ENCODE measurements at regions not wholly inside any gene's neighbourhood (a gene's known extent, or its start where the extent isn't known, plus 50 kb on each side); places are given as distances from the start of the nearest gene placed in this dataset.

DNA sequence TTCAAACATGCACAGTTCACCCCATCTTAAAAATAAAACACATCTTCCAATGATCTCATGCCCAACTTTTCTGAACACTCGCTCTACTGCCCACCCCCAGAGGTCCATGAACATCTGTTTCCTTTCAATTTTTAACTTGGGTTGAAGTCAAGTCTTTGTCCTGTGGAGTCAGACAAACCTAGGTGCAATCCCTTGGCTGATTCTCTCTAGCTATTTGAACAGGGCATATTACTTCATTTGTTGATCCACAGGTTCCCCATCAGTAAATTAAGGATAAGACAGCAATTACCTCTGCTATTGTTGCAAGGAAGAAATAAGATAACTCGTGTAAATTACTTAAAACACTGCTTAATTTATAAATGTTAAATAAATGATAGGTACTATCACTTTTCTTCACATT lies 180.1 kb downstream of the CNTN3 start:
- Histone ChIP-seq H3K27me3 (replicated peaks in 1 of 7) (no peaks in the 10 kb centered on the region), H3K36me3 (no peaks in the 10 kb centered on the region), H3K9me3 (peaks cover 0 to 7% (median 0%) of the 10 kb centered on the region in 8 donors), H3K4me3 (no peak overlapping the region), H3K4me1 (no peaks in the 10 kb centered on the region), H3K27ac (no peak overlapping the region)
- WGBS, 5 donors: 52 to 70% (median 59%) methylated on average over 2 of the region's 2 CpGs
- TF ChIP-seq POLR2AphosphoS5 (IDR thresholded peaks at IDR 0.05) (no peak), POLR2A (IDR thresholded peaks at IDR 0.05) (no peak)
- TF ChIP-seq, protein P1, sequence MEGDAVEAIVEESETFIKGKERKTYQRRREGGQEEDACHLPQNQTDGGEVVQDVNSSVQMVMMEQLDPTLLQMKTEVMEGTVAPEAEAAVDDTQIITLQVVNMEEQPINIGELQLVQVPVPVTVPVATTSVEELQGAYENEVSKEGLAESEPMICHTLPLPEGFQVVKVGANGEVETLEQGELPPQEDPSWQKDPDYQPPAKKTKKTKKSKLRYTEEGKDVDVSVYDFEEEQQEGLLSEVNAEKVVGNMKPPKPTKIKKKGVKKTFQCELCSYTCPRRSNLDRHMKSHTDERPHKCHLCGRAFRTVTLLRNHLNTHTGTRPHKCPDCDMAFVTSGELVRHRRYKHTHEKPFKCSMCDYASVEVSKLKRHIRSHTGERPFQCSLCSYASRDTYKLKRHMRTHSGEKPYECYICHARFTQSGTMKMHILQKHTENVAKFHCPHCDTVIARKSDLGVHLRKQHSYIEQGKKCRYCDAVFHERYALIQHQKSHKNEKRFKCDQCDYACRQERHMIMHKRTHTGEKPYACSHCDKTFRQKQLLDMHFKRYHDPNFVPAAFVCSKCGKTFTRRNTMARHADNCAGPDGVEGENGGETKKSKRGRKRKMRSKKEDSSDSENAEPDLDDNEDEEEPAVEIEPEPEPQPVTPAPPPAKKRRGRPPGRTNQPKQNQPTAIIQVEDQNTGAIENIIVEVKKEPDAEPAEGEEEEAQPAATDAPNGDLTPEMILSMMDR (IDR thresholded peaks at IDR 0.05 in 8 of 11, conservative IDR thresholded peaks at IDR 0.05 in 3 of 11): no peak
- no peak for DNase-seq
- intact Hi-C loops (cut with DNase I; ENCODE audit: low total_unique reads): no loop called here

DNA sequence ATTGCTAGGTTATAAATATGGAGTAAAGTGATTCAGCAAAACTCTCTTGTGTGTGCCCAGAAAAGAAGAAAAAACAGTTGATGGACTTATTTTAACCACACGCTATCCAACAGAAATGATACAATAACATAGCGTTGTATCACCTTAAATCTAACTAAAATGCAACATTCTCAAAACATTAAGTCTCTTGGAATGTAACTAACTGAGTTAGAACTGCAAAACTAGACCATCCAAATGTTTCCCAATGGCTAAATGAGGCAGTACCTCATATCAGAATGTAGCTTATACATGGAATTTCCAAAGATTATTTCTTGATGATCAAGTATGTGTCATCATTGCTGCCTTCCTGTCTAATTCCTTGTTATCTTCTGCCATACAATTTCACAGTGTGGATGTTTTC lies 187.9 kb downstream of the CNTN3 start:
- DNase-seq: no peak
- no peak overlapping the region for H3K27ac ChIP-seq
- TF ChIP-seq POLR2A (IDR thresholded peaks at IDR 0.05) (no peak), POLR2AphosphoS5 (IDR thresholded peaks at IDR 0.05) (no peak)
- TF ChIP-seq, protein P1 (IDR thresholded peaks at IDR 0.05 in 8 of 11, conservative IDR thresholded peaks at IDR 0.05 in 3 of 11): no peak
- no peaks in the 10 kb centered on the region for H3K4me1 ChIP-seq
- H3K4me3 ChIP-seq: no peak overlapping the region
- H3K36me3 ChIP-seq: no peaks in the 10 kb centered on the region
- 83 to 92% (median 89%) methylated on average over 2 of the region's 2 CpGs for WGBS, 5 donors
- peaks cover 0 to 7% (median 0%) of the 10 kb centered on the region in 8 donors for H3K9me3 ChIP-seq
- intact Hi-C loops (cut with DNase I; ENCODE audit: low total_unique reads): no loop called here
- no peaks in the 10 kb centered on the region for H3K27me3 ChIP-seq (replicated peaks in 1 of 7)

DNA sequence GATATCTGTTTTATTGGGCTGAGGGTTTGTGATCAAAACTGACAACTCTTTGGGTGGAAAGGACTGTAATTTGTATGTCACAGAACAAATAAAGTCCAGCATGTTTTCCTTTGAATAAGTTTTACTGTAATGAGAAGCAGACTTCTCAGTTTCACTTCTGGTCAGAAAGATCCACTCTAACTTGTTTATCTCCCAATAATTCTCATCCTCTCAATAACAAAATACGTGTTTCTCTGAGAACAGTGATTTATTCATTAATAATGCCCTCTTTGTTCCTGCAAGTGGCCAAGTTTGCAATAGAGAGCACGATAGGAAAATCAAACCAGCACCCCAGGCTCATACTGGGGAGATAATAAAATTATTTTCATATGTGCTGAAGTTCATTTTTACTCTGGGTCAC lies 190.6 kb downstream of the CNTN3 start:
- Histone ChIP-seq H3K4me1 (no peaks in the 10 kb centered on the region), H3K9me3 (peaks cover 0 to 7% (median 0%) of the 10 kb centered on the region in 8 donors), H3K36me3 (no peaks in the 10 kb centered on the region), H3K27me3 (replicated peaks in 1 of 7) (no peaks in the 10 kb centered on the region), H3K4me3 (no peak overlapping the region), H3K27ac (no peak overlapping the region)
- WGBS, 5 donors: 66 to 81% (median 73%) methylated on average over 2 of the region's 2 CpGs
- no peak for DNase-seq
- intact Hi-C loops (cut with DNase I; ENCODE audit: low total_unique reads): no loop called here
- TF ChIP-seq POLR2AphosphoS5 (IDR thresholded peaks at IDR 0.05): no peak
- TF ChIP-seq, protein P1 (IDR thresholded peaks at IDR 0.05 in 8 of 11, conservative IDR thresholded peaks at IDR 0.05 in 3 of 11): no peak
- no peak for TF ChIP-seq POLR2A (IDR thresholded peaks at IDR 0.05)

DNA sequence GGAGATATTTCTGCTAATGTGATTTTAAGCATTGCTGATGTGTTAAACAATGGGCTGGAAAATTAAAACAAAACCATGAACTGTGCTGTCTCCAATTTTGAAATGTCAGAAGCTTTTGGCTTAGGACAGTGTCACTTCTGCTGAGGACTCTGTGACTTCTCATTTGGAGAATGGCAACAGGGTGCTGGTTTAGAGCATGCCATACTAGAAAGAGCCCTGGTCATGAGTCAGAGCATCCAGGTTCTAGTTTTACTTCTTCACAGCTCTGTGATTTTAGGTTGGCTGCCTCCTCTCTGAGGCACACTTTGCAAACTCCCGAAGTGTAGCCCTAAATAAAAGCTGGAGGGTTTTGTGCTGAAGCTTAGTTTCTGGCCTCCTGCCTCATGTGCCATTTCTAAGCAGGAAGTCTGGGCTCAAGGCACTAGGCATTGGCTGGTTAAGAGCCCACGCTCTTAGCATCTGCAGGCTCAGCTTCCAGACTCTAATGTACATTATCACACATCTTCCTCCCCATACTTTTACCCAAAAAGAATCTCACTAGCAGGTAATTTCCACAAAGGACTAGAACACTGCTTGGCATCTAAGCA lies 193.8 kb downstream of the CNTN3 start:
- no peaks in the 10 kb centered on the region for H3K36me3 ChIP-seq
- H3K27ac ChIP-seq: no peak overlapping the region
- H3K9me3 ChIP-seq: peaks cover 0 to 7% (median 0%) of the 10 kb centered on the region in 8 donors
- no peak for DNase-seq
- no peaks in the 10 kb centered on the region for H3K4me1 ChIP-seq
- intact Hi-C loops (cut with DNase I; ENCODE audit: low total_unique reads): no loop called here
- WGBS, 5 donors: 66 to 83% (median 76%) methylated on average over 2 of the region's 2 CpGs
- no peaks in the 10 kb centered on the region for H3K27me3 ChIP-seq (replicated peaks in 1 of 7)
- TF ChIP-seq POLR2A (IDR thresholded peaks at IDR 0.05): no peak
- TF ChIP-seq, protein P1 (IDR thresholded peaks at IDR 0.05 in 8 of 11, conservative IDR thresholded peaks at IDR 0.05 in 3 of 11): no peak
- no peak for TF ChIP-seq POLR2AphosphoS5 (IDR thresholded peaks at IDR 0.05)
- H3K4me3 ChIP-seq: no peak overlapping the region
